GM23248 (cell line): ENCODE measurements at regions not wholly inside any gene's neighbourhood (a gene's known extent, or its start where the extent isn't known, plus 50 kb on each side); places are given as distances from the start of the nearest gene placed in this dataset.
A peak's percentile ranks its signal among the peaks of the same experiment; 100 is the strongest.

Experiments
- DNase-seq: peaks from one replicate; pipeline ENCODE4 v3.0.0-alpha.2; 2015
- H2AFZ ChIP-seq: fragments of 200-600 bp; sonication (generic); 2 replicates; pipeline ENCODE4 v1.6.1; 2016; ENCODE audit warnings: antibody characterized with exemption
- H3F3A ChIP-seq: fragments of 200-600 bp; sonication (generic); 2 replicates; pipeline ENCODE4 v1.6.1; 2016; ENCODE audit warnings: mild to moderate bottlenecking, antibody characterized with exemption, mixed run types; ENCODE audit not compliant: insufficient read depth
- H3K27ac ChIP-seq: fragments of 200-600 bp; sonication (generic); 2 replicates; pipeline ENCODE4 v1.5.1; 2016; ENCODE audit warnings: mild to moderate bottlenecking
- H3K27me3 ChIP-seq: fragments of 200-600 bp; sonication (generic); replicated peaks from 2 replicates; pipeline ENCODE4 v1.6.1; 2016; ENCODE audit warnings: mild to moderate bottlenecking; ENCODE audit not compliant: insufficient read depth
- H3K36me3 ChIP-seq: fragments of 200-600 bp; sonication (generic); 2 replicates; pipeline ENCODE4 v1.6.1; 2016; ENCODE audit warnings: low read depth, mild to moderate bottlenecking
- H3K4me1 ChIP-seq: fragments of 200-600 bp; sonication (generic); 2 replicates; pipeline ENCODE4 v1.6.1; 2016; ENCODE audit warnings: mild to moderate bottlenecking; ENCODE audit not compliant: insufficient read depth
- H3K4me2 ChIP-seq: fragments of 200-600 bp; sonication (generic); one replicate; pipeline ENCODE4 v1.6.1; 2016; ENCODE audit warnings: mild to moderate bottlenecking; ENCODE audit not compliant: unreplicated experiment
- H3K4me3 ChIP-seq: fragments of 200-600 bp; sonication (generic); 2 replicates; pipeline ENCODE4 v1.5.1; 2016; ENCODE audit warnings: mild to moderate bottlenecking
- H3K79me2 ChIP-seq: fragments of 200-600 bp; sonication (generic); 2 replicates; pipeline ENCODE4 v1.6.1; 2016; ENCODE audit warnings: mild to moderate bottlenecking; ENCODE audit not compliant: insufficient read depth
- H3K9ac ChIP-seq: fragments of 200-600 bp; sonication (generic); 2 replicates; pipeline ENCODE4 v1.6.1; 2016; ENCODE audit warnings: mild to moderate bottlenecking
- H3K9me2 ChIP-seq: fragments of 200-600 bp; sonication (generic); 2 replicates; pipeline ENCODE4 v1.6.1; 2016; ENCODE audit warnings: mixed run types, mild to moderate bottlenecking, moderate library complexity; ENCODE audit not compliant: insufficient read depth
- H3K9me3 ChIP-seq: fragments of 200-600 bp; sonication (generic); one replicate; pipeline ENCODE4 v1.6.1; 2017; ENCODE audit warnings: low read depth
- H4K20me1 ChIP-seq: fragments of 200-600 bp; sonication (generic); 2 replicates; pipeline ENCODE4 v1.6.0; 2016; ENCODE audit not compliant: insufficient read depth
- EZH2 ChIP-seq: fragments of 200-600 bp; sonication (generic); IDR thresholded peaks from 2 replicates; pipeline ENCODE4 v1.6.1; 2018; ENCODE audit warnings: antibody characterized with exemption, mild to moderate bottlenecking; ENCODE audit not compliant: insufficient read depth, poor library complexity, severe bottlenecking
- EZH2phosphoT487 ChIP-seq: fragments of 200-600 bp; sonication (generic); IDR thresholded peaks from 2 replicates; pipeline ENCODE4 v1.6.1; 2018; ENCODE audit warnings: antibody characterized with exemption, moderate library complexity, mild to moderate bottlenecking, low read depth; ENCODE audit not compliant: insufficient read depth
- WGBS, 2 experiments: methylation state at CpG; one replicate each; pipeline ENCODE4 v1.1.6; 2015 to 2017; ENCODE audit warnings: low lambda C conversion rate in 2 of 2, low coverage in 1 of 2; ENCODE audit errors: missing lambda C conversion rate in 2 of 2; 5-methylcytosine and 5-hydroxymethylcytosine counted together
- in situ Hi-C: fragments of 300-500 bp; cut with MboI; formaldehyde crosslinking; loops from 2 replicates; pipeline ENCODE4 v1.15.0; 2020

DNA sequence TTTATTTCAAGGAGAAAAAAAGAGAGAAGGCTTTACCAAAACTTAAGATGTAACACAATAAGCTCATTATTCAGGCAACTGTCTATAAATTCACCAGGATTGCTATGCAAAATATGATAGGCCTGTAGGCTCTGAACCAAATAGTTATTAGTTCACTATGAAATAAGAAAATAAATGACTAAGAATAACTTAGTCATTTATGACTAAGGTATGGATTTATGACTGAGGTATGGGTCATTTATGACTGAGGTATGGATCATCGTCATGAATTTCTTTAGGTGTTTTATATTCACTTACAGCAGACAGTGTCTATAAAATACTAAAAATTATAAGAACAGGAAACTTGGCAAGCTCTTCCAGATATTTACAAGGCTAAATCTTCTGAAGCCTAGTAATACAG is 52.1 kb upstream of the SNX9 start:
- H2AFZ ChIP-seq = no peak overlapping the region
- H3K9me3 ChIP-seq = no peaks in the 10 kb centered on the region
- H3K36me3 ChIP-seq = no peaks in the 10 kb centered on the region
- H3K9ac ChIP-seq = peak overlapping the region; percentile 19
- H3K79me2 ChIP-seq = no peaks in the 10 kb centered on the region
- peaks cover 29% of the 10 kb centered on the region for H3K4me1 ChIP-seq
- H3F3A ChIP-seq = peaks cover 24% of the 10 kb centered on the region; the same call in 1 of the 2 replicates
- peak overlapping the region; percentile 75 for H3K27ac ChIP-seq
- TF ChIP-seq EZH2 (no peak), EZH2phosphoT487 (no peak)
- H4K20me1 ChIP-seq = no peaks in the 10 kb centered on the region
- H3K27me3 ChIP-seq = no peaks in the 10 kb centered on the region
- DNase-seq = peak; percentile 78
- in situ Hi-C loops = loop anchor here (25.0 kb wide), 1 partner anchor 291 kb away; no protein-coding TSS in a partner anchor
- H3K4me3 ChIP-seq = no peak overlapping the region
- WGBS, 2 experiments = 0 to 2% methylated on average over 1 of the region's 1 CpG
- H3K9me2 ChIP-seq = no peaks in the 10 kb centered on the region
- H3K4me2 ChIP-seq = peak overlapping the region; percentile 46

DNA sequence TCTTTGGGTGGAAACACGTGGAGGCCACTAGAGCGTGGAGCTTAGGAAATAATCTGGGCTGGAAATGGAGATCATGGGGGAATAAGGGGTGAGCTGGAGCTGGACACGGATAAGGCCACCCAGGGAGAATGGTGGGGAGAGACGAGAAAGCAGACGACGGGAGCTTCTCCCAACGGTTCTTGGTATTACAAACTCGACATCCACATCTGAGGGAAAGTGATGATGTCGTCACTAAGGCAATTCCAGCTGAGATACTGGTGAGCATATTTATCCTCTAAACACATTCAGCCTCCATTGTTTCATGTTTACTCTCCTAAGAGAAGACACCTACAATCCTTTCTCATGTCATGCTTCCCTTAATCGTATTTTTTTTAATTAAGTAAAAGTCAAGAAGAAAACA is 50.2 kb upstream of the SNX9 start:
- Histone ChIP-seq H3K27me3 (no peaks in the 10 kb centered on the region), H3K9me2 (no peaks in the 10 kb centered on the region), H3K4me3 (no peak overlapping the region), H4K20me1 (no peaks in the 10 kb centered on the region), H3K4me2 (no peak overlapping the region), H3K36me3 (no peaks in the 10 kb centered on the region), H3K27ac (no peak overlapping the region), H3K9me3 (no peaks in the 10 kb centered on the region), H3K79me2 (no peaks in the 10 kb centered on the region), H3K9ac (no peak overlapping the region), H3F3A (0 out of 2 replicates have a peak, but pooled peaks cover 14% of the 10 kb centered on the region), H2AFZ (no peak overlapping the region), H3K4me1 (peaks cover 21% of the 10 kb centered on the region)
- in situ Hi-C loops = loop anchor here (25.0 kb wide), 1 partner anchor 289 kb away; no protein-coding TSS in a partner anchor
- 96 to 97% methylated on average over 10 of the region's 10 CpGs for WGBS, 2 experiments
- no peak for TF ChIP-seq EZH2
- TF ChIP-seq EZH2phosphoT487 = no peak
- DNase-seq = no peak
